ENCODE measurements at regions not wholly inside any gene's neighbourhood (a gene's known extent, or its start where the extent isn't known, plus 50 kb on each side); places are given as distances from the start of the nearest gene placed in this dataset.

DNA sequence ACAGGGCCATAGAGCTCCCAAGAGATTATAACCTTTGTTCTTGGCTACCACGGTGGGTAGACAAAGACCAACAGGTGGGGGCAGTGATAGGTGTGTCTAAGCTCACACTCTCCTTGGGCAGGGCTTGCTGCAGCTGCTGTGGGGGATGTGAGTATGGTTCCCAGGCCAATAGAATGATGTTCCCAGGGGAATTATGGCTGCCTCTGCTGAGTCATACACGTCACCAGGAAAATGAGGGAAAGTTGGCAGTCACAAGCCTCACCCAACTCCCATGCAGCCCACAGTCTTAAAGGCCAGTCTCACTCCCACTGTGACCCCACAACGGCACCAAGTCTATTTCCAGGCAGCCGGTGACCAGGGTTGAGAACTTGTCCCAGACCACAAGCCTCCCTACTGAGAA lies 453.4 kb upstream of the PODXL start:
- TF ChIP-seq CTCF (IDR thresholded peaks at IDR 0.05) (no peak), POLR2AphosphoS5 (IDR thresholded peaks at IDR 0.05) (no peak)
